GM19193 (cell line): ENCODE measurements at regions not wholly inside any gene's neighbourhood (a gene's known extent, or its start where the extent isn't known, plus 50 kb on each side); places are given as distances from the start of the nearest gene placed in this dataset.

Experiments
- POLR2A ChIP-seq: IDR thresholded peaks from 4 replicates; pipeline ENCODE4 v1.6.1; 2011; ENCODE audit not compliant: insufficient read depth, insufficient read length; ENCODE audit errors: extremely low read depth

- no peak for TF ChIP-seq POLR2A
Observed at GRCh38 chr12:14187002-14187401, 178.5 kb upstream of the ATF7IP start.

DNA sequence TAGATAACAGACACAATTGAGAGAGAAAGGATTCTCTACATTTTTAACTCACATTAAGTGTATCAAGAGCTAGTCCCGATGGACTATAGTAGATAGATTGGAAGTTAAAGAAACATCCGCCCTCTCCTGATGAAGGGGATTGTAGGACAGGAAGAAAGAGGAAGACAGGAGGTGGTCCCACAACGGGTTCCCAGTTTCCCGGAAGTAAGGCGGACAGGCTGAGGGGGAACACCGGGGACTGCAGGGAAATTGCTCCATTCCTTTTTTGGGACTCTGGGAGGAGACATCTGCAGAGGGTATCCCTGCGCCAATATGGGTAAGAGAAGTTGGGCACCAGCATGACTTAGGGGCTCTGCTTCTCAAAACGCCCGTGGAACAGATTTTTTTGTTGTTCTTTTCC, 177.5 kb upstream of the ATF7IP start:
- no peak for TF ChIP-seq POLR2A

DNA sequence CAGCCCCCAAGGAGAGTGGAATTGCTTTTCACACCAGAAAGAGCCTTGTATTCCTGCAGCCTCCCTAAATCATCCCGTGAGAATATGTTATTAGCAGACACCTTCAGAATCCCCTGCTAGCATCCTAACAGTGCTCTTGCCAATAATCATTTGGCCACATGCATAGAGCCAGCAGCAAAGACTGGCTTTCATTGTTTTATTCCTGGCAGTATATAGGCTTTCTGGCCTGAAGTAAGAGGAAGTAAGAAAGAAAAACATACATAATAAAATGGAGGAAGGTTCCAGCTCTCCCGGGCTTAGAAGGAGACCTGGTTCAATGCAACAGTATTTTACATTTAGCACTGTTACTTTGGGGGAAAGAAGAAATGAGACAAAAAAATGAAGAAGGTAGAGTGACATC, 176.7 kb upstream of the ATF7IP start:
- no peak for TF ChIP-seq POLR2A

- no peak for TF ChIP-seq POLR2A
Observed at GRCh38 chr12:14190694-14191093, 174.8 kb upstream of the ATF7IP start.

DNA sequence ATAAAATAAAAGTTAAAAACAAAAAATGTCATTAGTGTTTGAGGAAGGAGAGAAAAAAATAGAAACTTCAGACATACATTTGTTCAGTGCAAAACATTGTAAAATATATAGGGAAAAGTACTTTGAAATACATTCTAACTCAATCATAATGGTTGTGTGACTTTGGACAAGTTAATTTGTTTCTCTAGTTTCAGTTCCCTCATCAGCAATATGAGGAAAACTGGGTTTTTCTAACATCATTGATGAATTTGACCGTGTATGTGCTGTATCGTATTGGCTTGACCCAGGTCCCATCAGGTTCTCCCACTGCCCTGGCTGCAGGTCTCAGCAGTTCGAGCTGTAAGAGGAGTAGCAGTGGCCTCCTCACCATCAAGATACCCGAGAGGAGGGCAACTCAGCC, 173.9 kb upstream of the ATF7IP start:
- TF ChIP-seq POLR2A = no peak

DNA sequence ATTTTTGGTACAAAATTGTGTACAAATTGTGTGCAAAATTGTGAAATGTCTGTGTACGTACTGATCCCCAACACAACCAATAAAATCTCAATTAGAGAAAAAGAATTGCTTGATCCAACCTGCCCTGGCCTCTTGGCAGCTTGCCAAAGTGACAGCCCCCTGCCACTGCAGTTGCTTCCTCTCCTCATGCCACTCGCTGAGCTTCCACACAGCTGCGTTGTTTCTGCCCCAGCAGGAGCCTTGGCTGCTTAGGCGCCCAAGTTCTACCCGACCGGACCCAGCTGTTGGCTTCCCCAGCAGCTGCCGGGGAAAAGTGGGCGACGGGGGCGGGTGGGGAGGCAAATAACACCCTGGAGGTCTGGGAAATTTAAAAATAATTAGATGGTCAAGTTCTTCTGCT, 171.8 kb upstream of the ATF7IP start:
- no peak for TF ChIP-seq POLR2A

DNA sequence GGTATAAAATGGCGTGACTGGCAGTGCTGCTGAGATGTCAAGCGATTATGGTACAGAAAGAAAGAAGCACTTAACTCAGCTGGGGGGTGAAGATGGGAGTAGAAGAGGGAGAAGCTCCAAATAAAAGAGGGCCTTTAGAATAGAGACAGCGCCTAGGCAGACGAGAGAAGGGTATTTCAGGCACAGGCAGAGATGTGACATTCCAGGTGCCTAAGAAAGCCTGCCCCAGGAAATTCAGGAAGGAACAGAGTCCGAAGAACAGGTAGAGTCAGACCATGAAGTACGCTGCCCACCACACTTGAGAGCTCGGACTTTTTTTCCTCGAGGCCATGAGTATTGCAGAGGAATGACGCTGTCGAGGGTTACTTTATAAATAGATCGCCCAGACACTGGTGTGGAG, 170.9 kb upstream of the ATF7IP start:
- no peak for TF ChIP-seq POLR2A

DNA sequence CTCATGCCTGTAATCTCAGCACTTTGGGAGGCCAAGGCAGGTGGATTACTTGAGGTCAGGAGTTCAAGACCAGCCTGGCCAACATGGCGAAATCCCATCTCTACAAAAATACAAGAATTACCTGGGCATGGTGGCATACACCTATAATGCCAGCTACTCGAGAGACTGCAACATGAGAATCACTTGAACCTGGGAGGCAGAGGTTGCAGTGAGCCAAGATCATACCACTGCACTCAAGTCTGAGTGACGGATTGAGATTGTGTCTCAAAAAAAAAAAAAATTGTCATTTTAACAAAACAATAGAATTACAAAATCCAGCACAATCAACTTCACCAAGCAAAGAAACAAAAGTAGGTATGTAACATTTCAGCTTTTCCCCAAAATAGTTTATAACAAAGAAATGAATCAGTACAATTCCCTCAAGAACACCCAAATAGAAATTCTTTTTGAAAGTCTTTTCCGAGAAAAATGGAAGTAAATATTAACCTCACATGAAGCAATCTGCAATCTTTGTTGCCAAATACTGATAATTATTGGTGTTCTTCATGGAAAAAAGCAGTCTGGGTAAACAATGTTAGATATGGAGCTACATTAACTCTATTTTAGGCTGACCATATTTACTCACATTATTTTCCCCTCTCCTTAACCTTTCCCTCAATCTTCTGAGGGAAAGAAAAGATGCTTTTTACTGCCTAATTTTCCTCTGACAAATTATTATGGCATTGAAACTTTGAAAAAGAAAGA, 165.9 kb upstream of the ATF7IP start:
- no peak for TF ChIP-seq POLR2A

DNA sequence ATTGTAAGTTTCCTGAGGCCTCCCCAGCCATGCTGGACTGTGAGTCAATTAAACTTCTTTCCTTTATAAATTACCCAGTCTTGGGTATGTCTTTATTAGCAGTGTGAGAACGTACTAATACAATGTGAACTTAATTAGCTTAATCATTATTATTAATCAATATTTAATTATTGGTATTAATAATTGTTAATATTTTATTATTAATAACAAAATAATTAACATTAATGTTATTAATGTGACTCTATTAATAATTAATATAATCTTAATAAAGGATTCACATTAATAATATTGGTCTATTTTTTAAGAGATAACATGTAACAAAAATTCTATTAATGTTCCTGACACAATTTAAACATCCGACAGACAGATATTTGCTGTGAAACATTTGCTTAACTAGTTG, 164.9 kb upstream of the ATF7IP start:
- no peak for TF ChIP-seq POLR2A

GRCh38 chr12:14201291-14201690, 164.2 kb upstream of the ATF7IP start:
- TF ChIP-seq POLR2A = no peak

DNA sequence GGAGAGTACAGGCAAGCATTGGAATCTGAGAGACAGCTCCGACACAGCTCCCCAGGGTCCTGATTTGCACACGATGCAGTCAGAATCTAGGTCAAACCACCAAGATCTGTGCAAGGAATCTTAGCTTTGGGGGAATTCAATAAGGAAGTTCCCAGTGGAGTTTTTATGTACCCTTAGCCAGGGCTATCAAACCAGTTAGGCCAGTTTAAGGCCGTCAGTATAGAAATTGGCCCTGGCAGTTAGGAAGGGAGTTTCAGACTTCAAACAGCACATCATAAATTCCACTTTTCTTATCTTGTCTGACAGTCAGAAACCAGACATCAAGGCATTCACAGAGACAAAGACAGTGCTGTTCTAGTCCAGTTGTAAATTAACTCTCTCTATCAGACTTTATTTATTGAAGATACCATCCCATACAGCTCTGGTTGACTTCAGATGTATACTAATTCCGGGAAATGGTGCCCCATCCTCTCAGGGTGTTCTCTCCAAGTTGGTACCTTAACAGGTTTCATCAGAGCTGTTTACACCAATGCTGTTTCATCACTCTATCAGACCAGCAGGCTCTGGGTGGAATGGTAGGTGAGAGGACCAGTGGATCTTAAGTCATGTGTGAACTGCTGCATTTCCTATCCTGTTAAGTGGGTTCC, 157.5 kb upstream of the ATF7IP start:
- no peak for TF ChIP-seq POLR2A

GRCh38 chr12:14211947-14212387, 153.5 kb upstream of the ATF7IP start:
- TF ChIP-seq POLR2A = no peak

DNA sequence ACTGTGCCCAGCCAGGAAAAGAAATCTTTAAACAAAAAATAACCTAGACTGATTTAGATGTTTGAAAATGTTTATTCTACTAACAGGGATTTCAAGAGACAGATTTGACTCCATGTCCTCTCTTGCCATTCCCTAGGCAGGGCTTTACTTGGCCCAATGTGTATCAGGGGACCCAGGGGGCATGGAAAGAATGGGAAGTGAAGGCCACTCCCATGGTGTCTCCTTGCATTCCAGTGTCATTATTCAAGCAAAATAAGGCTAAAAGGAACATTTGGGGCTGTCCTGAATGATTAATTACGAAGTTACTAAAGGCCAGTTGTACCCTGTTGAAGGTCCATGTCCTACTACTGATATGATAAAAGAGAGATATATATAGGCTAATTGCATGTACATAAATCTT, 151.9 kb upstream of the ATF7IP start:
- TF ChIP-seq POLR2A = no peak

DNA sequence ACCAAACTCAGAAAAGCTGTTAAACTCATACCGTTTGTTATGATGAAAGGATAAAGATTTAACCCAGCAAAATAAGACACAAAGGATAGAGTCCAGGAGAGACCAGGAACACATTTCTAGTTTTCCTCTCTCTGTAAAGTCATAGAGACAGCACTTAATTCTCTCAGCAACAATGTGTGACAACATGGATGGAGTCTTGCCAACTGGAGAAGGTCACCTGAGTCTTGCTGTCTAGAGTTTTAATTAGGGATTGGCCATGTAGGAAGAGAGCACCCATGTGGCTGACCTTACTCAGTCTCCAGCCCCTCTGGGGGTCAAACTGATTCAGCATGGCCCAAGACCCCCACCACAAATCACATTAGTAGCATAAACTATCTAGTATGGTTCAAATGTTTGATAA, 151.0 kb upstream of the ATF7IP start:
- no peak for TF ChIP-seq POLR2A

GRCh38 chr12:14216405-14217294, 148.8 kb upstream of the ATF7IP start:
- TF ChIP-seq POLR2A = no peak
